ENCODE measurements at regions not wholly inside any gene's neighbourhood (a gene's known extent, or its start where the extent isn't known, plus 50 kb on each side); places are given as distances from the start of the nearest gene placed in this dataset.
A peak's percentile ranks its signal among the peaks of the same experiment; 100 is the strongest.

DNA sequence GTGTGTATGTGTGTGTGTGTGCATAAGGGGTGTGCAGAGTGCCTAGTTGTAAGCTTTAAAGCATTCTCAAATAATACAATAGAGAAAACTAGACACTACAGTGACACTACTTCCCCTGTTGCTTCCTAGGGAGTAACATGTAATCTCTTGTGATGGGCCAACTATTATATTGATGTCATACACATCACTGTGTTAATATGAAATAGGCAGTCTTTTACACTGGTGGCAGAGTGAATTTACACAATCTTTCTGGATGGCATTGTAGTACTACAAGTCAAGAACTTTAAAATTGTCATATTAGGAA, 488.0 kb upstream of the ZEB2 start:
- Histone ChIP-seq H3K27me3 (ENCODE audit: control insufficient read depth, insufficient read depth, low read length) (no peaks in the 10 kb centered on the region), H2AFZ (ENCODE audit: low read length) (peak overlapping the region; percentile 61), H3K36me3 (ENCODE audit: control insufficient read depth, insufficient read depth, low read length) (no peaks in the 10 kb centered on the region), H3K79me2 (ENCODE audit: control insufficient read depth, insufficient read depth, low read length) (no peaks in the 10 kb centered on the region), H4K20me1 (ENCODE audit: control insufficient read depth, extremely low read depth, insufficient read depth, low read length) (no peaks in the 10 kb centered on the region), H3K27ac (ENCODE audit: insufficient read depth, low read length) (peak overlapping the region; percentile 64), H3K9me3 (ENCODE audit: control insufficient read depth, insufficient read depth, low read depth, low read length) (no peaks in the 10 kb centered on the region), H3K4me3 (replicated peaks in 1 of 4; ENCODE audit: control extremely low read depth in 1 of 4, insufficient read depth in 1 of 4, low read depth in 3 of 4, low read length in 4 of 4) (no peak overlapping the region), H3K4me1 (ENCODE audit: control insufficient read depth, extremely low read depth, insufficient read depth, low read length) (peaks cover 5% of the 10 kb centered on the region), H3K4me2 (ENCODE audit: extremely low read depth, insufficient read depth, low read length) (peak overlapping the region; percentile 79), H3K9ac (ENCODE audit: insufficient read depth, low read length) (peak overlapping the region; percentile 10)
- DNase-seq (ENCODE audit: low read depth in 2 of 2): no peak
- no peak for TF ChIP-seq EZH2 (IDR thresholded peaks at IDR 0.05; ENCODE audit: low read length, missing control alignments)
- TF ChIP-seq CTCF (conservative IDR thresholded peaks at IDR 0.05 in 1 of 2, IDR thresholded peaks at IDR 0.05 in 1 of 2; ENCODE audit: low read depth in 1 of 2, low read length in 2 of 2): no peak

- no peaks in the 10 kb centered on the region for H4K20me1 ChIP-seq (ENCODE audit: control insufficient read depth, extremely low read depth, insufficient read depth, low read length)
- H3K9me3 ChIP-seq (ENCODE audit: control insufficient read depth, insufficient read depth, low read depth, low read length): no peaks in the 10 kb centered on the region
- H3K4me3 ChIP-seq (replicated peaks in 1 of 4; ENCODE audit: control extremely low read depth in 1 of 4, insufficient read depth in 1 of 4, low read depth in 3 of 4, low read length in 4 of 4): peak overlapping the region; percentile 3 to 43 (median 20)
- H3K4me1 ChIP-seq (ENCODE audit: control insufficient read depth, extremely low read depth, insufficient read depth, low read length): peaks cover 5% of the 10 kb centered on the region
- DNase-seq (ENCODE audit: low read depth in 2 of 2): peak; percentile 83 to 99
- peak overlapping the region; percentile 79 for H3K4me2 ChIP-seq (ENCODE audit: extremely low read depth, insufficient read depth, low read length)
- peak overlapping the region; percentile 17 for H3K9ac ChIP-seq (ENCODE audit: insufficient read depth, low read length)
- no peaks in the 10 kb centered on the region for H3K36me3 ChIP-seq (ENCODE audit: control insufficient read depth, insufficient read depth, low read length)
- peak overlapping the region; percentile 64 for H3K27ac ChIP-seq (ENCODE audit: insufficient read depth, low read length)
- H2AFZ ChIP-seq (ENCODE audit: low read length): peak overlapping the region; percentile 61
- no peaks in the 10 kb centered on the region for H3K27me3 ChIP-seq (ENCODE audit: control insufficient read depth, insufficient read depth, low read length)
- H3K79me2 ChIP-seq (ENCODE audit: control insufficient read depth, insufficient read depth, low read length): no peaks in the 10 kb centered on the region
- TF ChIP-seq EZH2 (IDR thresholded peaks at IDR 0.05; ENCODE audit: low read length, missing control alignments) (no peak), CTCF (conservative IDR thresholded peaks at IDR 0.05 in 1 of 2, IDR thresholded peaks at IDR 0.05 in 1 of 2; ENCODE audit: low read depth in 1 of 2, low read length in 2 of 2) (peak in 1 of 2 donors; percentile 11)
Observed at GRCh38 chr2:145007093-145007959, 487.4 kb upstream of the ZEB2 start.

GRCh38 chr2:145002624-145003023, 482.7 kb upstream of the ZEB2 start:
- TF ChIP-seq CTCF (conservative IDR thresholded peaks at IDR 0.05 in 1 of 2, IDR thresholded peaks at IDR 0.05 in 1 of 2; ENCODE audit: low read depth in 1 of 2, low read length in 2 of 2) (no peak), EZH2 (IDR thresholded peaks at IDR 0.05; ENCODE audit: low read length, missing control alignments) (no peak)
- Histone ChIP-seq H3K36me3 (ENCODE audit: control insufficient read depth, insufficient read depth, low read length) (no peaks in the 10 kb centered on the region), H3K79me2 (ENCODE audit: control insufficient read depth, insufficient read depth, low read length) (no peaks in the 10 kb centered on the region), H3K9ac (ENCODE audit: insufficient read depth, low read length) (no peak overlapping the region), H3K27me3 (ENCODE audit: control insufficient read depth, insufficient read depth, low read length) (no peaks in the 10 kb centered on the region), H3K27ac (ENCODE audit: insufficient read depth, low read length) (no peak overlapping the region), H3K4me1 (ENCODE audit: control insufficient read depth, extremely low read depth, insufficient read depth, low read length) (no peaks in the 10 kb centered on the region), H2AFZ (ENCODE audit: low read length) (no peak overlapping the region), H3K4me2 (ENCODE audit: extremely low read depth, insufficient read depth, low read length) (no peak overlapping the region), H3K9me3 (ENCODE audit: control insufficient read depth, insufficient read depth, low read depth, low read length) (no peaks in the 10 kb centered on the region), H4K20me1 (ENCODE audit: control insufficient read depth, extremely low read depth, insufficient read depth, low read length) (no peaks in the 10 kb centered on the region), H3K4me3 (replicated peaks in 1 of 4; ENCODE audit: control extremely low read depth in 1 of 4, insufficient read depth in 1 of 4, low read depth in 3 of 4, low read length in 4 of 4) (no peak overlapping the region)
- DNase-seq (ENCODE audit: low read depth in 2 of 2): no peak

All from fibroblast of lung (primary cell).